H54 (cell line): ENCODE measurements at regions not wholly inside any gene's neighbourhood (a gene's known extent, or its start where the extent isn't known, plus 50 kb on each side); places are given as distances from the start of the nearest gene placed in this dataset.

Source experiments
- DNase-seq: peaks from one replicate; pipeline ENCODE4 v3.0.0; 2011; ENCODE audit warnings: low spot score, mixed read lengths; ENCODE audit not compliant: insufficient read length
- FAIRE-seq: peaks from 3 replicates; lab custom pipeline; 2011; peaks lifted over from hg19 to GRCh38; lab: Jason Lieb, UNC
- POLR2A ChIP-seq: IDR thresholded peaks from 2 replicates; pipeline ENCODE4 v1.6.1; 2011; ENCODE audit warnings: low read depth, mild to moderate bottlenecking, low read length

DNA sequence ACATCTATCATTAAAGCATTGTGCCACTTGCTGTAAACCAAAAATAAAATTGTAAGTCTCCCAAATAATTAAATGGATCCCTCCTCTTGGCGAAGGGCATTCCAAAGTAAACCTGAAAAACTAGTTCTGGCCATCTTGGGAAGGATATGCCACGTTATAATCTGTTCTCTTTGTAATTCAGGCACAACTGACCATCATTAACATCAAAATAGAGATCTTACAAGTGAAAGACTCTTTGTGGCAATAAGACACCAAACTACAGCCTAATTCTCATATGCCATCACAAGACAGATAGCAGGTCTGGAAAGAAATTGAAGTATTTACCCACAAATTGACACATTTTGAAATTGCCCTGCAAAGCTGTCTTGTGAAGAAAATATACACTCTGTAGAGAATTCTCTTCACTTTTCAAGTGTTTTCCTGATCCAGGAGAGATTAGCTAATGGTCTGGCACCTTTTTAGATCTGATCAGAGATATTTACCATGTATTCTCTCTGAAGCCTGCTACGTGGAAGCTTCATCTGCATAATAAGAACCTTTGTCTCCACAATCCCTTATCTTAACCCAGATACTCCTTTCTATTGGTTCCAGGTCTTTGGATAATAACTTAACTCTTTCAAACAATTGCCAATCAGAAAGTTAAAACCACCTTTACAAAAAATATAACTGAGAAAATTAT is 630.4 kb upstream of the CCDC179 start:
- TF ChIP-seq POLR2A: no peak
- DNase-seq (no peak), FAIRE-seq (no peak)

DNA sequence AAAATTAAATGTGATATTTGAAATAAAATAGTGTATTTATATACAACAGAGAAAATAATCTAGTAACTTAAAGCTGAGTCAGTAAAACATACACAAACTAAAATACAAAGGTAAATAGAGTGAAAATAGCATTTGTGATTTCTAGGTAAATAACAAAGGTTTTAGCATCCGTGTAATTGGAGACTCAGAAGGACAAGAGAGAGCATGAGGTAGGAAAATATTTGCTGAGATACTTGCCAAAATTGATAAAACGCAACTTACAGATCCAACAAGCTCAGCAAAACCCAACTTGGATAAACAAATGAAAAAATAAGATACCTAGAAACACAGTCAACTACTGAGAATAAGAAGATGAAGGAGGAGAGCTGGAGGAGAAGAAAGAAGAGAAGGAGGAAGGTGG is 634.7 kb upstream of the CCDC179 start:
- TF ChIP-seq POLR2A: no peak
- FAIRE-seq (no peak), DNase-seq (no peak)

GRCh38 chr11:23496340-23496739 is 636.1 kb upstream of the CCDC179 start:
- no peak for DNase-seq
- no peak for TF ChIP-seq POLR2A
- no peak for FAIRE-seq

GRCh38 chr11:23497040-23497439 is 636.8 kb upstream of the CCDC179 start:
- no peak for TF ChIP-seq POLR2A
- no peak for DNase-seq
- no peak for FAIRE-seq

- FAIRE-seq: no peak
- TF ChIP-seq POLR2A: no peak
- DNase-seq: no peak
Measured at GRCh38 chr11:23502389-23502788, 642.1 kb upstream of the CCDC179 start.

- TF ChIP-seq POLR2A: no peak
- no peak for DNase-seq
- peak; percentile 87 for FAIRE-seq
Measured at GRCh38 chr11:23502826-23503225, 642.6 kb upstream of the CCDC179 start.

DNA sequence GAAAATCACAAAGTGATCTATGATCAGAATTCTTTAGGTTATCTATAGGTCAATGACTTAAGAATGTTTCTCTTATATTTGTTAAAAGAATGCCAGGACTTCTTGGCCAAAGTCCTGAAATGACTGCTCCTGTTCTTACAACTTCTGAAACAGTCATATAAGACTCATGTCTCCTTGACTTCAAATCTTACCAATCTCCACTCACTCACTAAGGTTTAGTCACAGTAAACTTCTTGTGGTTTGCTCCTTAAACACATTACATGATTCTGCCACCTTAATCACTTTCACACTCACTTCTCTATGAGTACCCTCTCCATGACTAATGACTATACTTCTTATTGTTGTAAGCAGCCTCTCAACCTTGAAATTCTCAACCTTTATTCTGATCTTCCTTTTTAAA is 648.7 kb upstream of the CCDC179 start:
- peak; percentile 6 for DNase-seq
- peak; percentile 75 for FAIRE-seq
- no peak for TF ChIP-seq POLR2A

- no peak for TF ChIP-seq POLR2A
- DNase-seq (no peak), FAIRE-seq (no peak)
Measured at GRCh38 chr11:23509821-23510220, 649.5 kb upstream of the CCDC179 start.

DNA sequence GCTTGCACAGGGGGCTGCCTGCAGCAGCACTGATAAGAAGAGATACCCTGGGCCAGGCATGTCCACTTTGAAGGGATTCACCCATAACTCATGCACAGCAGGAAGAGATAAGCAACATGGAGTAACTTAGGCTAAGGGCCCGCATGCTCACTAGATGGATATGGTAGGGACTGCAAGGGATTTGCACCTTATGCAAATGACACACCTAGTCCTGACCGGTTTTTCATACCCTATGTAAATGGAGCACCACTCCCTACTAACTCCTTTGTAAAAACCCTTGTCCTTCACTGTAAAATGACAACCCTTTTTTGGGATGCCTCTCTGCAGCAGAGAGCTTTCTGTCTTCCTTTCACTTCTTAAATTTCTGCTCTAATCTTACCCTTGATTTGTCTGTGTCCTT is 658.9 kb upstream of the CCDC179 start:
- DNase-seq: no peak
- no peak for FAIRE-seq
- no peak for TF ChIP-seq POLR2A

DNA sequence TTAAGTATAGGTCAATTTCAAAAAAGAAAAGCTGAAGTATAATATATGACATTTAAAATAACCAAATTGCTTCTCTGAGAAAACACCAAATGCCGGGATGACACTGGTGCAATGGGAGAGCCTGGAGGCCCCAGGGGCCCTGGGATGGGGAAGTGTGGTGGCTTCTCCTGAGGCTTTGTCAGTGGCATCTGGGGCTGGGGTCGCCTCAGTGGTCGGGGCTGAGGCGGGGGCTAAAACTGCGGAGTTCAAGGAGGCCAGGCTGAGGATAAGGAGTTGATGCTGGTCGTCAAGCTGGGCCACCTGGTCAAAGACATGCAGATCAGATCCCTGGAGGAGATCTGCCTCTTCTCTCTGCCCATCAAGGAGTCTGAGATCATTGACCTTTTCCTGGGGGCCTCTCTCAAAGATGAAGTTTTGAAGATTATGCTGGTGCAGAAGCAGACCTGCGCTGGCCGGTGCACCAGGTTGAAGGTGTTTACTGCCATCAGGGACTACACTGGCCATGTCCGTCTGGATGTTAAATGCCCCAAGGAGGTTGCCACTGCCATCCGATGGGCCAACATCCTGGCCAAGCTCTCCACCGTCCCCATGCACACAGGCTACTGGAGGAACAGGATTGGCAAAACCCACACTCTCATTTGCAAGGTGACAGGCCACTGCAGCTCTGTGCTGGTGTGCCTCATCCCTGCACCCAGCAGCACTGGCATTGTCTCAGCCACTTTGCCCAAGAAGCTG is 660.1 kb upstream of the CCDC179 start:
- DNase-seq: no peak
- TF ChIP-seq POLR2A: no peak
- no peak for FAIRE-seq

GRCh38 chr11:23536907-23537306 is 676.6 kb upstream of the CCDC179 start:
- no peak for TF ChIP-seq POLR2A
- DNase-seq: no peak
- no peak for FAIRE-seq

- peak; percentile 33 for FAIRE-seq
- no peak for TF ChIP-seq POLR2A
- no peak for DNase-seq
Measured at GRCh38 chr11:23539556-23539955, 679.3 kb upstream of the CCDC179 start.

DNA sequence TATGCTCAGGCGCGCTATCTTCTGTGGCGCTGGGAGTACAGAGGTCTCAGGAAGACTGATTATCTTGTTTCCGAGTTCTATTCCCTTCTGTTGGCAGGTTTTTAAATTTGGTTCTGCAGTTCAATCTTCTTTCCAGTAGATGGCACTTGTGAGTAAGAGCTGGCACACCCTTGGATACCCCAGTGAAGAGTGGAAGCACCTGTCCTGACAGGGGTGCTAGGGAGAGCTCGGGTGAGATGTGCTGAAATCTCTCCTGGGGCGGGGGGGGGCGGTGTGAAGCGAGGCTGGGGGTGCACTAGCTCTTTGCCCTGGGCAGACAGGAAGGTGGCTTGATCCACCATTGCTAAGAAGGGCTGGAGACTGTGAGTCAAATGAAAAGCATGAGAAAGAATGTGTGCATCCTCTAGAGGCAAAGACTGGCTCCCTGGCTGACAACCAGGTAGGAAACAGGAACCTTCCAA is 679.9 kb upstream of the CCDC179 start:
- TF ChIP-seq POLR2A: no peak
- DNase-seq (peak; percentile 19), FAIRE-seq (peak; percentile 90)

- TF ChIP-seq POLR2A: no peak
- FAIRE-seq (no peak), DNase-seq (no peak)
Measured at GRCh38 chr11:23542189-23542588, 681.9 kb upstream of the CCDC179 start.

DNA sequence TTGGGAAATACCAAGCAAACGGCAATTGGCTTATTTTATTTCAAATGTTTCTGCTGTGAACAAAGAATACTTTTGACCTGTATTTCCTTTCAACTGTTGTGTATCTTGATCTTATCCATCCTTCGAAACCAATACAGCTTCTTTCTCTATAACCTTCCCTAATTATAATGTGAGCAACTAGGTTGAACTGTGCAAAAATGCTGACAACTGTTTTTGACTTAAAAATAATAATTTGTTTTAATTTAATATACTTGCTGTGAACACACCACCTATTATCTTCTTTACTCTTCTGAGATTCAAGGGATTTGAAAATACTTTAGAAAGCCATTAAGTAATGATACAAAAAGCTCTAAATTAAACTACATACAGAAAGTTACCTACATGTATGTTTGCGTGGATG is 682.5 kb upstream of the CCDC179 start:
- FAIRE-seq (no peak), DNase-seq (no peak)
- TF ChIP-seq POLR2A: no peak
